GM13977 (cell line): ENCODE measurements at regions not wholly inside any gene's neighbourhood (a gene's known extent, or its start where the extent isn't known, plus 50 kb on each side); places are given as distances from the start of the nearest gene placed in this dataset.

Experiments used
- DNase-seq: peaks from one replicate; pipeline ENCODE4 v3.0.0; 2012; ENCODE audit warnings: low spot score
- in situ Hi-C: fragments of 300-500 bp; cut with MboI; formaldehyde crosslinking; loops from one replicate; pipeline ENCODE4 v1.12.0; 2022; ENCODE audit warnings: low sequenced_read_pairs, low pct_unique_long_range_greater_than_20kb, mixed read lengths, inconsistent platforms; ENCODE audit not compliant: unreplicated experiment
- TF ChIP-seq, protein P1 (sequence below): IDR thresholded peaks from 2 replicates; pipeline ENCODE4 v1.5.1; 2012; ENCODE audit warnings: mild to moderate bottlenecking, control low read depth; ENCODE audit not compliant: insufficient read depth; ENCODE audit errors: extremely low read depth, missing control alignments

DNA sequence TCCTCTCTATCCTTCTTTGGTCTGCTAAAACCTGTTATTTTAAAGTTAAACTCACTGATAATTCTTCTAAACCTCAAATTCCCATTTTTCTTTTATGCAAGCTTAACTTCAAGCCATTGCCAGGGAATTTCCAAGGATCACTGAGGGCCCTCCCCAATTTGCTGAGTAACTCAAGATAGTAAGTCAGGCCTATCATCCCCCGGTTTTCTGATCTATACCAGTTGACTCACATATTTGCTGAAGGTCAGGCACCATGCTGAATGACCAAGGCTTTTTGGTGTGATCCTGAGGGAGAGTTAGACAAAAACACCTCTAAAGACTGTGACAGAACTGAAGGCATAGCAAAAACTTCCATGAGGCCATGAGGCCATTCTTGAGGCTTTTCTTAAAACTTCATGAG is 1301.9 kb downstream of the PCDH7 start:
- TF ChIP-seq, protein P1, sequence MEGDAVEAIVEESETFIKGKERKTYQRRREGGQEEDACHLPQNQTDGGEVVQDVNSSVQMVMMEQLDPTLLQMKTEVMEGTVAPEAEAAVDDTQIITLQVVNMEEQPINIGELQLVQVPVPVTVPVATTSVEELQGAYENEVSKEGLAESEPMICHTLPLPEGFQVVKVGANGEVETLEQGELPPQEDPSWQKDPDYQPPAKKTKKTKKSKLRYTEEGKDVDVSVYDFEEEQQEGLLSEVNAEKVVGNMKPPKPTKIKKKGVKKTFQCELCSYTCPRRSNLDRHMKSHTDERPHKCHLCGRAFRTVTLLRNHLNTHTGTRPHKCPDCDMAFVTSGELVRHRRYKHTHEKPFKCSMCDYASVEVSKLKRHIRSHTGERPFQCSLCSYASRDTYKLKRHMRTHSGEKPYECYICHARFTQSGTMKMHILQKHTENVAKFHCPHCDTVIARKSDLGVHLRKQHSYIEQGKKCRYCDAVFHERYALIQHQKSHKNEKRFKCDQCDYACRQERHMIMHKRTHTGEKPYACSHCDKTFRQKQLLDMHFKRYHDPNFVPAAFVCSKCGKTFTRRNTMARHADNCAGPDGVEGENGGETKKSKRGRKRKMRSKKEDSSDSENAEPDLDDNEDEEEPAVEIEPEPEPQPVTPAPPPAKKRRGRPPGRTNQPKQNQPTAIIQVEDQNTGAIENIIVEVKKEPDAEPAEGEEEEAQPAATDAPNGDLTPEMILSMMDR, result no peak
- in situ Hi-C loops, result no loop called here
- DNase-seq, result no peak

DNA sequence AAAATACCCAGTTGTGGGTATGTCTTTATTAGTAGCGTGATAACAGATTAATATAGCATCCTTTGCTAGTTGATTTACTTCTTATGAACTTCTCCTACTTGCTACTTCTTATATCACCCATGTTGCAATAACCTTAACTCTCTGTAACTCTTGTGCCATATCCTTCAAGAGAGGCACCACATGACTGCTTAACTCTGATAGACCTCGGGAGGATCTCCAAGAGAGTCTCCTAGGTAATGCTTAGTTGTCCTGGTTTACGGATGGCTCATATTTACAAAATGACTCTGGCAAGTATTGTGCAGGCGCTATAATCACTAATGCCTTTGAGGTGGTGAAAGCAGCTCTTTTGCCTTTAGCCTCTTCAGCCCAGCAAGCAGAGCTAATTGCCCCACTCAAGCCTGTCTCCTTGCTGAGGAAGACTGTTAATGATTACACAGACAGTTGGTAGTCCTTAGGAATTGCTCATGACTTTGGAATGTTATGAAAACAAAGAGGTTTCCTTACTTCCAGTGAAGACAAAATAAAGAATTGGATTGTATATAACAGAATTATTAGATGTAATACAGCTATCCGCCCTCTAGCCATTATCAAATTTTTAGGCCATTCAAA is 1305.8 kb downstream of the PCDH7 start:
- no peak for DNase-seq
- TF ChIP-seq, protein P1, result no peak
- in situ Hi-C loops, result no loop called here

DNA sequence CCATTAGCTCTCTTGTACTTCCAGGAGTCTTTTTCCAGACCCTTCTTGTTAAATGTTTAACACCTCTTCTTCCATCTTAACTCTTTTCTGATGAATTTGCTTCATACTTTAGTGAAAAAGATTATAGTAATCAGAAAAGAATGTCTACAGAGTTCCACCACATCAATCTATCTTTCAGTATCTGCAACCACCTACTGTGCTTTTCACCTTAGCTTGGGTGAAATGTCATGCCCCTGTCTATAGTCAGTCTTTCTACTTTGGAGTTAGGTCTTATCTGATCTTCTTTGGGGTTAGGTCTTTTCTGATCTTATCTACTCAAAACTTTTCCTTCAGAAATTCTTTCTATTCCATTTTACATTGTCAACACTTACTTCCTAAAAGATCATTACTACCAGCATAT is 1310.2 kb downstream of the PCDH7 start:
- TF ChIP-seq, protein P1, result no peak
- no peak for DNase-seq
- in situ Hi-C loops, result no loop called here

DNA sequence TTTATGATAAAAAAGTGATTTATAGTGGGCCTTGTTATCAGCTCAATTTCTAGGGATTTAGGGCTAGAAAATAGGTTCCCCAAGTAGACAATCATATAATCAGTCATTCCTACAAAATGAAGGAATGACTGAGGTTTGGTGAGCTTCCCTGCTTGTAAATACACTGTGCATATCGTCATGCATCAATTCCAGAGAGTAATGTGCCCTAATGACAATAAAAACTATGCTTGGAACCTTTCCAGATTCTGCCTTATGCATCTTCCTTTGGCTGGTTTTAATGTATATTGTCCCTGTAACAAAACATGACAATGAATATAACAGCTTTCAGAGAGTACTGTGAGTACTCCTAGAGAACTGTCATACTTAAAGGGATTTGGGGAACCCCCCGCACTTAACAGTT is 1310.9 kb downstream of the PCDH7 start:
- TF ChIP-seq, protein P1, result no peak
- no peak for DNase-seq
- in situ Hi-C loops, result no loop called here

DNA sequence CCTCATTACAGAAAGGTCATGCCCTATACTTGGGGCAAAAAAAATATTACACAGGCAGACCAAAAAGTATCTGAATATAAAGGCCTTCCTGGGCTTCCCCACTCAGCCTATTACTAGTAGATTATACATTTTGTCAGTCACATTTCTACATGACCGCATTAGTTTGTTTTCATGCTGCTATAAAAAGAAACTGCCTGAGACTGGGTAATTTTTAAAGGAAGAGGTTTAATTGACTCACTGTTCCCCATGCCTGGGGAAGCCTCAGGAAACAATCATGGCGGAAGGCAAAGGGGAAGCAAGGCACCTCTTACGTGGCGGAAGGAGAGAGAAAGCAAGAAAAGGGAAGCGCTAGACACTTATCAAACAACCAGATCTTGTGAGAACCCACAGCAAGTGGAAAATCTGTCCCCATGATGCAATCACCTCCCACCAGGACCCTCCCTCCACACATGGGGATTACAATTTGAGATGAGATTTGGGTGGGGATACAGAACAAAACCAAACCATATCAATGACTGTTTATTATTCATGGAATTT is 1312.0 kb downstream of the PCDH7 start:
- in situ Hi-C loops, result no loop called here
- DNase-seq, result no peak
- TF ChIP-seq, protein P1, result no peak

DNA sequence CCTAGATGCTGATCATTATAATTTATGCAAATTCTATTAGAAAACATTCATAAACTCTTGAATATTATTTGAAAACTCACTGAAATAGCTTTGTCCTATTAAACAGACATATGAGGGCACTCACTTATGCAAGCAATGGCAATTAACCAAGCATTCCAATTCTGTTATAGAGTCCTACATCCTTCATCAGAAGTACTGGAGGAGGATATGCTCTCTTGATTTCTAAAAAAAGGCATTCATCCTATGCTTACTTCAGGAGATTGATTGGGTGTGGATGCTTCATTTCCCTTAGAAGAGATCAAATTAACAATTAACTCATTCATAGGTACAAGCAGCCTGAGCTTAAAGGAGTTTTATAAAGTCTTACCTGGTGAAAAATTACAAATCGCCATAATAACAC is 1317.2 kb downstream of the PCDH7 start:
- DNase-seq, result no peak
- TF ChIP-seq, protein P1, result no peak
- in situ Hi-C loops, result no loop called here
